ENCODE measurements at regions not wholly inside any gene's neighbourhood (a gene's known extent, or its start where the extent isn't known, plus 50 kb on each side); places are given as distances from the start of the nearest gene placed in this dataset.

DNA sequence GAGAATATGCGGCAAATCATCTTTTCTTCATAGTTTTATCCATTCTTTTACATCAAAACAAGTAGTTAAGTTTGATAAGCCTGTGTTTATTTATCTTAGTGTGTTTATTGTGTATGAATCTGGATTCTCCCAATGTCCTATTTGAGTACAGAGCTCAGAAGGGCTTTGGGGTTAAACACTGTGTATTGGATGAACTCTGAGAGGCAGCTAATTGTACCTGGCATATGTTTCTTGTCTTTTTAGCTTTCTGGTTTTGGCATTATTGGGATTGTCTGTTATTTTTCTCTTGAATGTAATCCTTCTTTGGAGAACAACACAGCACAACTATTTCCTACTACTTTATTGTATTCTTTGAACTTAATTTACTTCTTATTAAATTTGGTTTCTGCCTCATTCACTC is 906.9 kb downstream of the ADGRL2 start:
- DNase-seq = no peak

- DNase-seq = no peak
Observed at GRCh38 chr1:82706741-82707140, 906.0 kb downstream of the ADGRL2 start.

GRCh38 chr1:82704966-82705365 is 904.2 kb downstream of the ADGRL2 start:
- no peak for DNase-seq

DNA sequence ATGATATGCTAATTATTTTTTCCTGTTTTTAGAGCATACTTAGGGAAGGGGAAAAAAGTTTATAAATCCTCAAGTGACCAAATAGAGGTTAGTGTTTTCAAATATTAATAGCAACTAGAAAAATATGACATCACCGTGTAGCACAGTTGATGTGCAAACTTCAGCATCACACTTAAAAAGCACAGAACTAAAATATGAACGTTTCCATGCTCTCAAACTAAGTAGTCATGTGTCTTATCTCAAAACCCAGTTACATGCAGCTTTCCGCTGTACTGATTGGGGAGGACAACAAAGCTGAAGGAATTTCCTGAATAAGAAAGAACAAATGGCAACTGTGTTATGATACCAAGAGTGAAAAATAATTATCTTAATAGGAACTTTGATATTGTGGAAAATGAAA is 903.7 kb downstream of the ADGRL2 start:
- DNase-seq = no peak

- no peak for DNase-seq
Observed at GRCh38 chr1:82703951-82704350, 903.2 kb downstream of the ADGRL2 start.

DNA sequence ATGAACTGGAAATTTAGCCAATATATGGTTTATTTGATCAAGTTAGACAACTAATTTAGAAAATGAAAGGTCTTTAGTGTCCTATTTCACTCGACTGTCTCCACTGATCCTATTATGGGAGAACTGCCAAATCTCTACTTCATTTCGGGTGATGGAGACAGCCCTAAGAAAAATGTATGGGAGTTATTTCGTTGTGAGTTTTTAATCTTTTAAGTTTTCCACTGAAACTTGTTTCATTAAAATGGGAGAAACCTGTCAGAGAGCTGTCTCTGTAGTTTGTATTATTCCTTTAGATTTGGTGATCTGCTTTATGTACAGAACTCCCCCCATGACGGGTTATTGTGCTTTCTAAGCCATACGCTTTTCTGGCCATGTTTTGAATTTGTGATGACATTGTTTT is 899.7 kb downstream of the ADGRL2 start:
- no peak for DNase-seq

DNA sequence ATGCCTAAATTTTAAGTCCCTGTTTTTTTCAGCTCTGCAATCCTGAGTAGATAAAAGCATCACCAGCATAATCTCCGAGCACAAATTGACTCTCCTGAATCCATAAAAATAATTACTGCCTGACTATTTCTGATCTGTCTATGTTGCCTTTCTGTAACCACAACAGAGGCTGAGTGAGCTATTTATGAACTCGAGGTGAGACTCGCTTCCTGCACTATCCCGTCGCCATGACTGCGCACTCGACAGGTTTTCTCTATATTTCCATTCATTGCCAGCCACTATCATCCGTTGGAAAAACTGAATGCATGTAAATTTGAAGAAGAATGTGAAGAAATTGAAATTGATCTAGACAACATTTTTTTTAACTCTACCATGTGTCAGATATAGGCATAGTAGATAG is 897.2 kb downstream of the ADGRL2 start:
- no peak for DNase-seq

GRCh38 chr1:82695443-82695842 is 894.7 kb downstream of the ADGRL2 start:
- DNase-seq = no peak

- no peak for DNase-seq
Observed at GRCh38 chr1:82690411-82690810, 889.7 kb downstream of the ADGRL2 start.

DNA sequence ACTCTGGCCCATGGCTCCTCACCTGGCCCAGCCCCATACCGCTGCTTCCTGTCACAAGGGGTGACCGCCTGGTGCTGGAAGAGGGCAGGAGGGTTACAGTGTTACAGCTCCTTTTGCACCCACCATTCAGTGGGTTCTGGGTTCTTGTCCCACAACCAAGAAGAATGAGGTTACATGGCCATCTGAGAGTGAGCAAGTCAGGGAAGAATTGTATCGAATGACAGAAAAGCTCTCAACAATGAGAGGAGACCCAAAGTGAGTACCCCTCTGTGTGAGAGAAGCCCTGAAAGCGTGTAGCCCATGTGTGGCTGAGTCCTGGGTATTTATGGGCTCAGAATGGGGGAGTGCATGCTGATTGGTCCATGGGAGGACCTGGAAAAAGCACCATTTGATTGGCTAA is 888.5 kb downstream of the ADGRL2 start:
- no peak for DNase-seq

DNA sequence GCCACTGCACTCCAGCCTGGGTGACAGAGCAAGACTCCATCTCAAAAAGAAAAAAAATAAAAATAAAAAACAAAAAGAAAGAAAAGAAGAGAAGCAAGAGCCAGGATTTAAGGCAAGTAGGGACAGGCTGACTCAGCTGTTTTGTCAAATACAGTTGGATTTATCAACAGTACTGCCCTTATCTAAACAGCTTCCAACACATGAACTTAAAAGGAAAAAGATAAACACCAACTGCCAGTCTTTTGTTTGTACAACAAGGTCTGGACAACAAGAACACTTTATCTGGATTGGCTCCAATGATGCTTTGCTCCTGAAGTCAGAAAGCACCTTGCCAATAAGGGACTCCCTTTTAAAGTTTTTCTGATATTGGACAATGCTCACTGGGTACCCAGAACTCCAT is 886.0 kb downstream of the ADGRL2 start:
- DNase-seq = no peak

DNA sequence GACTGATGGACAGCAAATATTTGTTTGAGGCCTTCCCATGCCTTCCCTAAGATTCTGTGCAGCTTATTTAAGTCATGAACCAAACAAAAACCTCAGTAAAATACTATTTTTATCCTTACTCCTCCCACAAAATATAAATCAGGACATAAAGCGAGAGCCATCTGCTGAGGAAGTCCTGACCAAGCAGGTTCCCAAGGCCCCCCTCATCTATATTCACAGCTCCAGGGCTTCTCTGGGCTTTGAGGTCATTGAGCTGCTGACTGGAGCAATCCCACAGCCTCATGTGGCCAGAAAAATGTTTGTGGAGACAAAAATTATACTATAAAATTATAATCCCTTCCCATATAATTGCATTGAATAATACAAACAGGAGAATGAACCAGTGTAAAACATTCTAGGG is 846.2 kb downstream of the ADGRL2 start:
- DNase-seq = no peak

DNA sequence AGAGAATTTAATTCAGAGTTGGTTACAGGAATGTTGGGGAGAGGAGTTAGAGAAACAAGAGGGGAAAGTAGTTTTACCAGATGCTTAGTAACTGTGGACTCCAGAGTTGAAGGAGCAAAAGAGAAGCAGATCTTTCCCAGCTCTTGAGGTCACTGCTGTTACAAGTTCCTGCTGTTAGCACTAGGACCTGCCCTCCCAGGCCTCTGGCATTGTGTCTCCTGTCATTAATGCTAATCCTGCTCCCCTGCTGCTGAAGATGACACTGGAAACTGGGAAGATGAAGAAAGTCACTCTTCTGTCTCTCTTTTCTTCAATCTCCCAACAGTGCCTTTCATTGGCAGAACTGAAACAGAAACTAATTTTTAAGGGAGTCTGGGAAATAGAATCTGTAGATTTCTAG is 845.6 kb downstream of the ADGRL2 start:
- no peak for DNase-seq

GRCh38 chr1:82644186-82644915 is 843.6 kb downstream of the ADGRL2 start:
- DNase-seq = no peak

- no peak for DNase-seq
Observed at GRCh38 chr1:82640352-82640751, 839.6 kb downstream of the ADGRL2 start.

DNA sequence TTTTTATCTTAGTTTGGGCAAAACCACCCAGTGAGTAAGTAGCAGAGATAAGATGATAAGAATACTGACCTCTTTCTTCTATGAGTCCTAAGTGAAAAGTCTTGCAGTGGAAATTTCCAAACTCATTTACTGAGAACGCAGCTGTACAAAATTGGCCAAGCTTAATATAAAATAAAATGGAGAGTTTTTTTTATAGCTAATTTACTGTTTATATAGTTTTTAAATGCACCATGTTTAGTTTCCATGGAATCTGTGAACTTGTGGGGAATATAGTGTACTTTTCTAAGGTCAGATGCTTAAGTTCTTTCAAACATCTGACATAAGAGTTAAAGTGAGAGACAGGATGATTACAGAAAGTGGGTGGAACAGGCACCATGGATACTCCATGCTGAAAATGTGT is 833.5 kb downstream of the ADGRL2 start:
- DNase-seq = no peak

GRCh38 chr1:82632155-82632554 is 831.4 kb downstream of the ADGRL2 start:
- no peak for DNase-seq

DNA sequence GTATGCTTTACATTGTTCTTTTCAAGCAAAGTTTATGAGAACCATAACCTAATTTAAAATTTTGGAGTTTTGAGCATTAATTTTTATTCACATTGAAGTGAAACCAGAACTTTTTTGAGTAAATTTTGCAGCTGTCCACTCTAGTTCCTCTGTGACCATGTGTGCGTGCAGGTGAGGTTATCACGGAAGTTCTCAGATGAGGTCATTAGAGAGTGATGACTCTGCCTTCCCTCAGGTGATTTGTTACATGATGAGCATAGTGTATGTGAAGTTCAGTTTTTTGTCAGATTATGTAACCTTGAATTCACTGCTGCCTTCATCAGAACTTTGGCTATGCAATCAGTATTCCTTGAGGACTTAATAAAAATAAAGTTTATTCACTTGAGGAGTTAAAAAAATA is 828.2 kb downstream of the ADGRL2 start:
- DNase-seq = no peak

- DNase-seq = no peak
Observed at GRCh38 chr1:82625537-82625936, 824.8 kb downstream of the ADGRL2 start.

- DNase-seq = no peak
Observed at GRCh38 chr1:82621076-82621475, 820.3 kb downstream of the ADGRL2 start.

- DNase-seq = no peak
Observed at GRCh38 chr1:82614090-82614489, 813.4 kb downstream of the ADGRL2 start.

DNA sequence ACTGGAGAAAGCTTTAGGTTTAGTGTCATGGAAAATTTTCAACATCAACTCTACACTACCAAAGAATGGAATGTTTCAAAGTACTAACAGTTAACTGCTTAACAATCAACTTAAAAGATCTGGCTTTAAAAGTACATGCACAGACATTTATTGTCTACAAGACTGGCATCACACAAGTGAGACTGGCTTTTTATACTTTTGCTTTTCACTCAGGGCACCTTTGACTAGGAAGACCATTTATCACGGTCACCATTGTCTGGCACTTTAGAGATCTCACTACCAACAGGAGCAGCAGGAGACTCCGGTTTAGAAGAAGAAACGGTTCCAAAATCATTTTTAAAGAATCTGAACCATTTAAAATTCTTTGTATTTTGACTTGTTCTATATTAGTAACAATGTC is 812.3 kb downstream of the ADGRL2 start:
- DNase-seq = no peak

DNA sequence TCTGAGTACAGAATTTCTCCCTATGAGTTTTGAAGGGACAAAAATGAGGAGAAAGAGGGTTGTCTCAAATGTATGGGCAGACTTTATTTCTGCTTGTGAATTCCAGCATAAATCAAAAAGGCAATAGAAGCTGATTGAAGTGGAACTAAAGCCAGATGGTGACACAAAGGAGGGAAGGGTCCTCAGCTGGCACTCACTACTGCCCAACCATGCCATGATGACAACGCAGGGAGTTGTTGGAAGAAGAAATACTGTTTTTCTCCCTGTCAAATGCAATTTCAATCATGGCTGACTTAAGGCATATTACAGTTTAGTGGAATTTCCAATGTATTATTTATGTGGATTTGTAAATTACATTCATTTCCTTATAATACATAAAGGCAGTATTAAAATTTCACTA is 805.8 kb downstream of the ADGRL2 start:
- no peak for DNase-seq

DNA sequence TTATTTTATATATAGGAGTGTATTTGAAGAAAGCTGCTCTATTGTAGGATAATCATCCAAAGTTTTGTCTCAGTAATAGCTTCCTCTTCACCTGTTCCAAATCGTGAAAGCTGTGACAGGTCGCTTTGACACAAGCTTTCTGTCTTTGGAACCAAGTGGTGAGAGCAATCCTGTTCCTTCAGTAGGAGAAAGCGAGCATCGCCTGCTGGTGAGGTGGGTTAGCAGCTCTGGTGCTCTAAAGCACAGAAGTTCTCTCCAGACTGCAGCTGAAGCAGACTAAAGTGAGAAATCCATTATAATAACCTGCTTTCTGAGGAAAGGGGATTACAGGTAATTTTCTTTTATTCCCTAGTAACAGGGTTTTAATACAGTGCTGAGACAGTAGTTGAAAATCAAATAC is 803.8 kb downstream of the ADGRL2 start:
- DNase-seq = no peak

- DNase-seq = no peak
Observed at GRCh38 chr1:82600314-82600713, 799.6 kb downstream of the ADGRL2 start.

GRCh38 chr1:82598812-82599211 is 798.1 kb downstream of the ADGRL2 start:
- DNase-seq = no peak
